Fibroblast of lung (primary cell): ENCODE measurements at regions not wholly inside any gene's neighbourhood (a gene's known extent, or its start where the extent isn't known, plus 50 kb on each side); places are given as distances from the start of the nearest gene placed in this dataset.

ENCODE experiments used
- DNase-seq, 2 donors: peaks; one replicate each; pipeline versions ENCODE4 v3.0.0 to v3.0.0-alpha.2; 2010; ENCODE audit warnings: low read depth in 2 of 2
- H2AFZ ChIP-seq: 2 replicates; pipeline ENCODE4 v1.5.1; 2012; ENCODE audit warnings: low read length, control low read depth, inconsistent platforms
- H3K27ac ChIP-seq: 2 replicates; pipeline ENCODE4 v1.5.1; 2011; ENCODE audit warnings: low read length, control low read depth; ENCODE audit not compliant: insufficient read depth
- H3K27me3 ChIP-seq: 2 replicates; pipeline ENCODE4 v1.5.1; 2011; ENCODE audit warnings: mild to moderate bottlenecking, low read length; ENCODE audit not compliant: control insufficient read depth, insufficient read depth
- H3K36me3 ChIP-seq: 2 replicates; pipeline ENCODE4 v1.5.1; 2011; ENCODE audit warnings: low read length; ENCODE audit not compliant: control insufficient read depth, insufficient read depth
- H3K4me1 ChIP-seq: 2 replicates; pipeline ENCODE4 v1.5.1; 2011; ENCODE audit warnings: low read length; ENCODE audit not compliant: control insufficient read depth, insufficient read depth; ENCODE audit errors: extremely low read depth
- H3K4me2 ChIP-seq: 2 replicates; pipeline ENCODE4 v1.5.1; 2011; ENCODE audit warnings: low read length, control low read depth; ENCODE audit not compliant: insufficient read depth; ENCODE audit errors: extremely low read depth
- H3K4me3 ChIP-seq, 4 experiments: fragments of 200-600 bp in 1 of 4; sonication (generic) in 1 of 4; replicated peaks in 1 of 4; 2 replicates each; pipeline ENCODE4 v1.5.1; 2011 to 2016; ENCODE audit warnings: low read length in 4 of 4, low read depth in 3 of 4, mild to moderate bottlenecking in 3 of 4, control low read depth in 2 of 4, inconsistent platforms in 1 of 4, mixed read lengths in 1 of 4; ENCODE audit not compliant: insufficient read depth in 1 of 4; ENCODE audit errors: control extremely low read depth in 1 of 4
- H3K79me2 ChIP-seq: 2 replicates; pipeline ENCODE4 v1.5.1; 2012; ENCODE audit warnings: mild to moderate bottlenecking, low read length, inconsistent platforms; ENCODE audit not compliant: control insufficient read depth, insufficient read depth
- H3K9ac ChIP-seq: 2 replicates; pipeline ENCODE4 v1.5.1; 2011; ENCODE audit warnings: mild to moderate bottlenecking, low read length, control low read depth; ENCODE audit not compliant: insufficient read depth
- H3K9me3 ChIP-seq: 2 replicates; pipeline ENCODE4 v1.5.1; 2012; ENCODE audit warnings: low read depth, low read length; ENCODE audit not compliant: control insufficient read depth, insufficient read depth
- H4K20me1 ChIP-seq: 2 replicates; pipeline ENCODE4 v1.5.1; 2011; ENCODE audit warnings: low read length; ENCODE audit not compliant: control insufficient read depth, insufficient read depth; ENCODE audit errors: extremely low read depth
- EZH2 ChIP-seq: IDR thresholded peaks from 2 replicates; pipeline ENCODE4 v1.5.1; 2012; ENCODE audit warnings: low read length, control low read depth, mild to moderate bottlenecking; ENCODE audit errors: missing control alignments
- TF ChIP-seq, protein P1 (sequence below), 2 donors: IDR thresholded peaks in 1 of 2; conservative IDR thresholded peaks in 1 of 2; 1 replicate in 1 of 2; 2 replicates in 1 of 2; pipeline ENCODE4 v1.5.1; 2011 to 2012; ENCODE audit warnings: low read length in 2 of 2, control low read depth in 1 of 2, inconsistent platforms in 1 of 2, low read depth in 1 of 2, mild to moderate bottlenecking in 1 of 2

- DNase-seq: no peak
- Histone ChIP-seq H3K27ac (no peak overlapping the region), H4K20me1 (no peaks in the 10 kb centered on the region), H3K4me3 (no peak overlapping the region), H3K27me3 (no peaks in the 10 kb centered on the region), H3K36me3 (no peaks in the 10 kb centered on the region), H3K4me1 (no peaks in the 10 kb centered on the region), H3K9ac (no peak overlapping the region), H3K79me2 (no peaks in the 10 kb centered on the region), H3K4me2 (no peak overlapping the region), H2AFZ (no peak overlapping the region), H3K9me3 (no peaks in the 10 kb centered on the region)
- TF ChIP-seq, protein P1, sequence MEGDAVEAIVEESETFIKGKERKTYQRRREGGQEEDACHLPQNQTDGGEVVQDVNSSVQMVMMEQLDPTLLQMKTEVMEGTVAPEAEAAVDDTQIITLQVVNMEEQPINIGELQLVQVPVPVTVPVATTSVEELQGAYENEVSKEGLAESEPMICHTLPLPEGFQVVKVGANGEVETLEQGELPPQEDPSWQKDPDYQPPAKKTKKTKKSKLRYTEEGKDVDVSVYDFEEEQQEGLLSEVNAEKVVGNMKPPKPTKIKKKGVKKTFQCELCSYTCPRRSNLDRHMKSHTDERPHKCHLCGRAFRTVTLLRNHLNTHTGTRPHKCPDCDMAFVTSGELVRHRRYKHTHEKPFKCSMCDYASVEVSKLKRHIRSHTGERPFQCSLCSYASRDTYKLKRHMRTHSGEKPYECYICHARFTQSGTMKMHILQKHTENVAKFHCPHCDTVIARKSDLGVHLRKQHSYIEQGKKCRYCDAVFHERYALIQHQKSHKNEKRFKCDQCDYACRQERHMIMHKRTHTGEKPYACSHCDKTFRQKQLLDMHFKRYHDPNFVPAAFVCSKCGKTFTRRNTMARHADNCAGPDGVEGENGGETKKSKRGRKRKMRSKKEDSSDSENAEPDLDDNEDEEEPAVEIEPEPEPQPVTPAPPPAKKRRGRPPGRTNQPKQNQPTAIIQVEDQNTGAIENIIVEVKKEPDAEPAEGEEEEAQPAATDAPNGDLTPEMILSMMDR (conservative IDR thresholded peaks at IDR 0.05 in 1 of 2, IDR thresholded peaks at IDR 0.05 in 1 of 2; ENCODE audit: low read depth in 1 of 2, low read length in 2 of 2): no peak
- TF ChIP-seq EZH2: no peak
Observed at GRCh38 chr6:74312081-74312480, 616.1 kb downstream of the CD109 start.

DNA sequence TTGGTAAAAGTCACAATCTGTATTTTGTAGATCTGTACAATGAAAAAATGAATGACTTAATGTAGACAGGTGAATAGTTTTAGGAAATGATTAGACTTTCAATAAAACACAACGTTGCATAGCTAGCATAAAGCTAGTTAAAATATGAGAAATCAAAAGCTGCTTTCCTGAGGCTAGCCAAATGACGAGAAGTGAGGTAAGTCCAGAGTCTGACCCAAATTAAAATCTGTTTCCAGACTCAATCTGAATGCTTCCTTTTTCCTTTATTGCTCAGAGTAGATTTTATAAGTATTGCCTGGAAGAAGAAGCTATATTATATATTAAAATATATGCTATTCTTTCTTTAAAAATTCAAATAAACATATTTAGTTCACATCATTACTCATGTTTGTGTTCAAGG is 615.4 kb downstream of the CD109 start:
- no peaks in the 10 kb centered on the region for H3K27me3 ChIP-seq
- H3K79me2 ChIP-seq: no peaks in the 10 kb centered on the region
- no peaks in the 10 kb centered on the region for H3K4me1 ChIP-seq
- no peak for DNase-seq
- no peak overlapping the region for H3K4me3 ChIP-seq
- H2AFZ ChIP-seq: no peak overlapping the region
- TF ChIP-seq, protein P1 (conservative IDR thresholded peaks at IDR 0.05 in 1 of 2, IDR thresholded peaks at IDR 0.05 in 1 of 2; ENCODE audit: low read depth in 1 of 2, low read length in 2 of 2): no peak
- TF ChIP-seq EZH2: no peak
- H3K4me2 ChIP-seq: no peak overlapping the region
- no peaks in the 10 kb centered on the region for H3K9me3 ChIP-seq
- H3K36me3 ChIP-seq: no peaks in the 10 kb centered on the region
- H3K27ac ChIP-seq: no peak overlapping the region
- H4K20me1 ChIP-seq: no peaks in the 10 kb centered on the region
- H3K9ac ChIP-seq: no peak overlapping the region

DNA sequence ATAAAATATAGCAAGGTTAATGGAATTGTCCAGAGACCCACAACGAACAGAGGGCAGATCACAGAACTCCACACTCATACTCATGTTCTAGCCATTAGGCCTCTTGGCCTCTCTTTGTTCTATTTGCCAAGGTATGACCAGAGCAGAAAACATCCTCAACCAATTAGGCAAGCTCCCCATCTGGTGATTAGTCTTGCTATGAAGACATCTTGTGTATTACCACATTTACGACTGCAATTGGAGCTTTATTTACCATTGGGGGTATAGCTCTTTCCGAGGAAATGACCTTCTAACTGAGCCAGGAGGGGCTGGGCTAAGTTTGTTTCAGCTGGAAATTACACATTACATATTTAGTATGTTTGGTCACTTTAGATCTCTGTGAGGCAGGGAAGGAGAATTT is 593.9 kb downstream of the CD109 start:
- Histone ChIP-seq H2AFZ (no peak overlapping the region), H3K27me3 (no peaks in the 10 kb centered on the region), H3K9me3 (no peaks in the 10 kb centered on the region), H3K27ac (peak overlapping the region; percentile 16), H3K79me2 (no peaks in the 10 kb centered on the region), H3K4me1 (no peaks in the 10 kb centered on the region), H3K9ac (no peak overlapping the region), H3K4me2 (no peak overlapping the region), H3K36me3 (no peaks in the 10 kb centered on the region), H3K4me3 (no peak overlapping the region), H4K20me1 (no peaks in the 10 kb centered on the region)
- peak; percentile 43 to 90 for DNase-seq
- no peak for TF ChIP-seq EZH2
- TF ChIP-seq, protein P1 (conservative IDR thresholded peaks at IDR 0.05 in 1 of 2, IDR thresholded peaks at IDR 0.05 in 1 of 2; ENCODE audit: low read depth in 1 of 2, low read length in 2 of 2): no peak
